Fibroblast of lung (primary cell): ENCODE measurements at regions not wholly inside any gene's neighbourhood (a gene's known extent, or its start where the extent isn't known, plus 50 kb on each side); places are given as distances from the start of the nearest gene placed in this dataset.

Experiments used
- DNase-seq, 2 donors: peaks; one replicate each; pipeline versions ENCODE4 v3.0.0 to v3.0.0-alpha.2; 2010; ENCODE audit warnings: low read depth in 2 of 2
- H2AFZ ChIP-seq: 2 replicates; pipeline ENCODE4 v1.5.1; 2012; ENCODE audit warnings: low read length, control low read depth, inconsistent platforms
- H3K27ac ChIP-seq: 2 replicates; pipeline ENCODE4 v1.5.1; 2011; ENCODE audit warnings: low read length, control low read depth; ENCODE audit not compliant: insufficient read depth
- H3K27me3 ChIP-seq: 2 replicates; pipeline ENCODE4 v1.5.1; 2011; ENCODE audit warnings: mild to moderate bottlenecking, low read length; ENCODE audit not compliant: control insufficient read depth, insufficient read depth
- H3K36me3 ChIP-seq: 2 replicates; pipeline ENCODE4 v1.5.1; 2011; ENCODE audit warnings: low read length; ENCODE audit not compliant: control insufficient read depth, insufficient read depth
- H3K4me1 ChIP-seq: 2 replicates; pipeline ENCODE4 v1.5.1; 2011; ENCODE audit warnings: low read length; ENCODE audit not compliant: control insufficient read depth, insufficient read depth; ENCODE audit errors: extremely low read depth
- H3K4me2 ChIP-seq: 2 replicates; pipeline ENCODE4 v1.5.1; 2011; ENCODE audit warnings: low read length, control low read depth; ENCODE audit not compliant: insufficient read depth; ENCODE audit errors: extremely low read depth
- H3K4me3 ChIP-seq, 4 experiments: fragments of 200-600 bp in 1 of 4; sonication (generic) in 1 of 4; replicated peaks in 1 of 4; 2 replicates each; pipeline ENCODE4 v1.5.1; 2011 to 2016; ENCODE audit warnings: low read length in 4 of 4, low read depth in 3 of 4, mild to moderate bottlenecking in 3 of 4, control low read depth in 2 of 4, inconsistent platforms in 1 of 4, mixed read lengths in 1 of 4; ENCODE audit not compliant: insufficient read depth in 1 of 4; ENCODE audit errors: control extremely low read depth in 1 of 4
- H3K79me2 ChIP-seq: 2 replicates; pipeline ENCODE4 v1.5.1; 2012; ENCODE audit warnings: mild to moderate bottlenecking, low read length, inconsistent platforms; ENCODE audit not compliant: control insufficient read depth, insufficient read depth
- H3K9ac ChIP-seq: 2 replicates; pipeline ENCODE4 v1.5.1; 2011; ENCODE audit warnings: mild to moderate bottlenecking, low read length, control low read depth; ENCODE audit not compliant: insufficient read depth
- H3K9me3 ChIP-seq: 2 replicates; pipeline ENCODE4 v1.5.1; 2012; ENCODE audit warnings: low read depth, low read length; ENCODE audit not compliant: control insufficient read depth, insufficient read depth
- H4K20me1 ChIP-seq: 2 replicates; pipeline ENCODE4 v1.5.1; 2011; ENCODE audit warnings: low read length; ENCODE audit not compliant: control insufficient read depth, insufficient read depth; ENCODE audit errors: extremely low read depth
- EZH2 ChIP-seq: IDR thresholded peaks from 2 replicates; pipeline ENCODE4 v1.5.1; 2012; ENCODE audit warnings: low read length, control low read depth, mild to moderate bottlenecking; ENCODE audit errors: missing control alignments
- TF ChIP-seq, protein P1 (sequence below), 2 donors: IDR thresholded peaks in 1 of 2; conservative IDR thresholded peaks in 1 of 2; 1 replicate in 1 of 2; 2 replicates in 1 of 2; pipeline ENCODE4 v1.5.1; 2011 to 2012; ENCODE audit warnings: low read length in 2 of 2, control low read depth in 1 of 2, inconsistent platforms in 1 of 2, low read depth in 1 of 2, mild to moderate bottlenecking in 1 of 2

DNA sequence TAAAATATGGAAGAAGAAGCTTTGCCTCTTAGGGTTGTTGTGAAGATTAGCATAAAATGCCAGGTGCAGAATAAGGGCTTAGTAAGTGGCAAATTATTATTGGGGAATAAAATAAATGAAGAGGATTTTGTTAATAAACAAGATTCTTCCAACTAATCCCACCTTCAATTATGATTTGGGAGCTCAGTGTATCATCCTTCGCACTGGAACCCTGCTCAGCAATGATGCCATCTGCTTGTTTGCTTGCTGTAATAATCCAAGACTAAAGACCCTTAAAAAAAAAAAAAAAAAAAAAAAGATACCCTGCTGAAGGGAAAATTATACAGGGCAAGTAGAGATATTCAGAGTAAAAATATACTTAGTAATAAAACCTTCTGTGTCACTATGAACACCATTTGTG lies 62.0 kb upstream of the RREB1 start:
- no peaks in the 10 kb centered on the region for H3K9me3 ChIP-seq
- H3K27ac ChIP-seq, result no peak overlapping the region
- no peaks in the 10 kb centered on the region for H4K20me1 ChIP-seq
- no peak overlapping the region for H2AFZ ChIP-seq
- H3K4me3 ChIP-seq, result no peak overlapping the region
- H3K9ac ChIP-seq, result no peak overlapping the region
- no peaks in the 10 kb centered on the region for H3K36me3 ChIP-seq
- no peak for DNase-seq
- TF ChIP-seq EZH2, result no peak
- TF ChIP-seq, protein P1, sequence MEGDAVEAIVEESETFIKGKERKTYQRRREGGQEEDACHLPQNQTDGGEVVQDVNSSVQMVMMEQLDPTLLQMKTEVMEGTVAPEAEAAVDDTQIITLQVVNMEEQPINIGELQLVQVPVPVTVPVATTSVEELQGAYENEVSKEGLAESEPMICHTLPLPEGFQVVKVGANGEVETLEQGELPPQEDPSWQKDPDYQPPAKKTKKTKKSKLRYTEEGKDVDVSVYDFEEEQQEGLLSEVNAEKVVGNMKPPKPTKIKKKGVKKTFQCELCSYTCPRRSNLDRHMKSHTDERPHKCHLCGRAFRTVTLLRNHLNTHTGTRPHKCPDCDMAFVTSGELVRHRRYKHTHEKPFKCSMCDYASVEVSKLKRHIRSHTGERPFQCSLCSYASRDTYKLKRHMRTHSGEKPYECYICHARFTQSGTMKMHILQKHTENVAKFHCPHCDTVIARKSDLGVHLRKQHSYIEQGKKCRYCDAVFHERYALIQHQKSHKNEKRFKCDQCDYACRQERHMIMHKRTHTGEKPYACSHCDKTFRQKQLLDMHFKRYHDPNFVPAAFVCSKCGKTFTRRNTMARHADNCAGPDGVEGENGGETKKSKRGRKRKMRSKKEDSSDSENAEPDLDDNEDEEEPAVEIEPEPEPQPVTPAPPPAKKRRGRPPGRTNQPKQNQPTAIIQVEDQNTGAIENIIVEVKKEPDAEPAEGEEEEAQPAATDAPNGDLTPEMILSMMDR (conservative IDR thresholded peaks at IDR 0.05 in 1 of 2, IDR thresholded peaks at IDR 0.05 in 1 of 2; ENCODE audit: low read depth in 1 of 2, low read length in 2 of 2), result no peak
- no peak overlapping the region for H3K4me2 ChIP-seq
- no peaks in the 10 kb centered on the region for H3K79me2 ChIP-seq
- no peaks in the 10 kb centered on the region for H3K27me3 ChIP-seq
- H3K4me1 ChIP-seq, result no peaks in the 10 kb centered on the region

DNA sequence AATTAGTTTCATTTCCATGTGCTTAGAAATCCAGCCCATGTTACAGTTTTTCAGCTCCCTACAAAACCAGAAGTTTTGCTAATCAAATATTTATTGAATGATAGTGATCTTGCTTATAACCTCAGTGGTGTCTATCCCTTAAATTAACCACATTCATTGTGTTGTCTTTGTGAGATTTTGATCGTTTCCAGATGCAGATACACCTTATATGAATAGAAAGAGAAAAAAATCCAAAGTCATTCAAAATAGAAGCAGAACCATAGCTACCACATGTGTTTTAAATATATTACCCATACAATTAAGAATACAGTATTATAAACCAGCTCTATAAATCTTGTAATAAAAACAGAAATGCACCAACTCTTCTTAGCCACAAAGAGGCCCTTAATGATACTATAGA lies 60.6 kb upstream of the RREB1 start:
- Histone ChIP-seq H3K4me1 (no peaks in the 10 kb centered on the region), H3K79me2 (no peaks in the 10 kb centered on the region), H3K4me2 (no peak overlapping the region), H3K9me3 (no peaks in the 10 kb centered on the region), H3K9ac (no peak overlapping the region), H3K4me3 (no peak overlapping the region), H3K27me3 (no peaks in the 10 kb centered on the region), H2AFZ (no peak overlapping the region), H3K27ac (no peak overlapping the region), H3K36me3 (no peaks in the 10 kb centered on the region), H4K20me1 (no peaks in the 10 kb centered on the region)
- TF ChIP-seq EZH2, result no peak
- TF ChIP-seq, protein P1 (conservative IDR thresholded peaks at IDR 0.05 in 1 of 2, IDR thresholded peaks at IDR 0.05 in 1 of 2; ENCODE audit: low read depth in 1 of 2, low read length in 2 of 2), result no peak
- no peak for DNase-seq

DNA sequence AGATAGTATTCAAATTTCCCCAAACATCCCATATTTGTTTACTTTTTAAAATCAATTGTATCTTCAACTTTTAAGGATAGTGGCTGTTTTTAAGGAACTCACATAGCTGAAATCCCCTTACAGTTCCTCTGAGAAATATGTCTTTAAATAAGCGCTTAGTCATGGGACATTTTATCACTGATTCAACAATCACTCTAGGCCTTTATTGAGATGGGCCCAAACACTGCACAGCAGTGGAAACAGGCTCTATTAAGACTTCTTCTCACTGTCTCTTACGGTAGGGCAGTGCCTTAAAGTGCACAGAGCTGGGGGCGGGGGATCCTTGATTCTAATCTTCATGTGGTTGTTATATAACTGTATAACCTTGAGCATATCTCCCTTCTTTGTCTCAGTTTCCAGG lies 59.8 kb upstream of the RREB1 start:
- Histone ChIP-seq H3K4me1 (no peaks in the 10 kb centered on the region), H3K79me2 (no peaks in the 10 kb centered on the region), H2AFZ (no peak overlapping the region), H3K27ac (no peak overlapping the region), H3K4me2 (no peak overlapping the region), H4K20me1 (no peaks in the 10 kb centered on the region), H3K9me3 (no peaks in the 10 kb centered on the region), H3K9ac (no peak overlapping the region), H3K27me3 (no peaks in the 10 kb centered on the region), H3K36me3 (no peaks in the 10 kb centered on the region), H3K4me3 (no peak overlapping the region)
- TF ChIP-seq, protein P1 (conservative IDR thresholded peaks at IDR 0.05 in 1 of 2, IDR thresholded peaks at IDR 0.05 in 1 of 2; ENCODE audit: low read depth in 1 of 2, low read length in 2 of 2), result no peak
- no peak for TF ChIP-seq EZH2
- DNase-seq, result no peak
